ENCODE measurements at regions not wholly inside any gene's neighbourhood (a gene's known extent, or its start where the extent isn't known, plus 50 kb on each side); places are given as distances from the start of the nearest gene placed in this dataset.

DNA sequence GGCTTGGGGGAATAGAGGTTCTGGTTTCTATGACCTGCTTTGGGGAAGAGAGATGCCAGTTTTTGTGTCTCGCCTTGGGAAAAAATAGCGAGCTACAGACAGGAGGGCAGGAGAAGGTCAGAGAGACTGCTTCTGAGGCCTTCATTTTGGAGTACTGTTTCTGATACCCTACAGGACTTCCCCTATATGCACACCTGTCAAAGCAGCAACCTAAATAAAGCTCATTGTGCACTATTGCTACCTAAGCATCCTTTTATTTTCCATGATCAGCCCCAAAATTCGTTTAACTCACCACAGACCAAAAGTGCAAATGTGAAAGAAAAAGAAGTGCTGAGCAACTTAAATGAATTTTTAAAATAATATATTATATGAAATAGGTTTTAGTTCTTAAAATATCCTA is 145.6 kb upstream of the CHRM3 start:
- Histone ChIP-seq H3K4me3 (ENCODE audit: low read depth, low read length) (no peak overlapping the region), H3K27ac (ENCODE audit: low read depth, low read length) (no peak overlapping the region), H3K9me3 (ENCODE audit: control insufficient read depth, insufficient read depth, low read length) (peaks cover 18% of the 10 kb centered on the region), H3K27me3 (ENCODE audit: control insufficient read depth, insufficient read depth, low read length) (no peaks in the 10 kb centered on the region)
- TF ChIP-seq, protein P1, sequence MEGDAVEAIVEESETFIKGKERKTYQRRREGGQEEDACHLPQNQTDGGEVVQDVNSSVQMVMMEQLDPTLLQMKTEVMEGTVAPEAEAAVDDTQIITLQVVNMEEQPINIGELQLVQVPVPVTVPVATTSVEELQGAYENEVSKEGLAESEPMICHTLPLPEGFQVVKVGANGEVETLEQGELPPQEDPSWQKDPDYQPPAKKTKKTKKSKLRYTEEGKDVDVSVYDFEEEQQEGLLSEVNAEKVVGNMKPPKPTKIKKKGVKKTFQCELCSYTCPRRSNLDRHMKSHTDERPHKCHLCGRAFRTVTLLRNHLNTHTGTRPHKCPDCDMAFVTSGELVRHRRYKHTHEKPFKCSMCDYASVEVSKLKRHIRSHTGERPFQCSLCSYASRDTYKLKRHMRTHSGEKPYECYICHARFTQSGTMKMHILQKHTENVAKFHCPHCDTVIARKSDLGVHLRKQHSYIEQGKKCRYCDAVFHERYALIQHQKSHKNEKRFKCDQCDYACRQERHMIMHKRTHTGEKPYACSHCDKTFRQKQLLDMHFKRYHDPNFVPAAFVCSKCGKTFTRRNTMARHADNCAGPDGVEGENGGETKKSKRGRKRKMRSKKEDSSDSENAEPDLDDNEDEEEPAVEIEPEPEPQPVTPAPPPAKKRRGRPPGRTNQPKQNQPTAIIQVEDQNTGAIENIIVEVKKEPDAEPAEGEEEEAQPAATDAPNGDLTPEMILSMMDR (IDR thresholded peaks at IDR 0.05; ENCODE audit: low read depth, low read length): no peak
- DNase-seq (ENCODE audit: low read depth, low spot score): no peak
- CTCF ChIA-PET: no interaction called here
- POLR2A ChIA-PET: no interaction called here

DNA sequence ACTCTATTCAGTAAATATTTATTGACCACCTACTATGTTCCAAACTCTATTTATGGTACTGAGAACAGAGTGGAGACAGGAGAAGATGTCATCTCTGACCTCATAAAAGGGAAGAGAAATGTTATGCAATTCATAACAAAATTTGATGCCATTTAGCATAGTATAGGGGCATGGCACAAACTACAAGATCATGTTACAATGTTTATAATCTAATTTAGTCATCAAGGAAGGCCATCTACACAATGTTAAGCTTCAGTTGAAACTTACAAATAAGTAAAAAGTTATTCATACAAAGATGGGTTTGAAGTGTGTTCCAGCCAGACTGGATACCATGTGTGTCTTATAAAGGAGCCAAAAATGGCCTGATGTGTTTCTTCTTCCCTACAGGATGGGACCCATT is 146.8 kb upstream of the CHRM3 start:
- Histone ChIP-seq H3K27ac (ENCODE audit: low read depth, low read length) (no peak overlapping the region), H3K4me3 (ENCODE audit: low read depth, low read length) (no peak overlapping the region), H3K27me3 (ENCODE audit: control insufficient read depth, insufficient read depth, low read length) (no peaks in the 10 kb centered on the region), H3K9me3 (ENCODE audit: control insufficient read depth, insufficient read depth, low read length) (peaks cover 15% of the 10 kb centered on the region)
- TF ChIP-seq, protein P1 (IDR thresholded peaks at IDR 0.05; ENCODE audit: low read depth, low read length): no peak
- ChIA-PET CTCF (interaction anchor here (0.6 kb wide), 1 partner anchor 846 kb away, joined by 4 read pairs; no protein-coding TSS in a partner anchor), POLR2A (no interaction called here)
- DNase-seq (ENCODE audit: low read depth, low spot score): no peak

DNA sequence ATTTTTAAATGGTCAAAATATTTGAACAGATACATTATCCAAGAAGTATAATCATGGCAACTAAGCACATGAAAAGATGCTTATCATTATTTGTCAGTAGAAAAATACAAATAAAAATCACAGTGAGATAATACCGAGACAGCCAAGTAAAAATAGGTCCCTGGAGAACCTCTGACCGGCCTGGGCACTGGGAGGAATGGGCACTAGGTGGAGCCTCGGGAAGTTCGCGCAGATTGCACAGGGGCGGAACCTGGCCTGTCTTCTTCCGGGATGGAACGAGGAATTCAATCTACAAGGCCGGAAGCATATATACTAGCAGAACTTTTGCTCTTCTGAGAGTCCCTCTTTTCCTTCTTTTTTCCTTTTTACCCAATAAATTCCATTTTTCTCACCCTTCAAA is 148.5 kb upstream of the CHRM3 start:
- Histone ChIP-seq H3K4me3 (ENCODE audit: low read depth, low read length) (no peak overlapping the region), H3K9me3 (ENCODE audit: control insufficient read depth, insufficient read depth, low read length) (peaks cover 18% of the 10 kb centered on the region), H3K27me3 (ENCODE audit: control insufficient read depth, insufficient read depth, low read length) (no peaks in the 10 kb centered on the region), H3K27ac (ENCODE audit: low read depth, low read length) (no peak overlapping the region)
- TF ChIP-seq, protein P1 (IDR thresholded peaks at IDR 0.05; ENCODE audit: low read depth, low read length): no peak
- CTCF ChIA-PET: no interaction called here
- no peak for DNase-seq (ENCODE audit: low read depth, low spot score)
- POLR2A ChIA-PET: no interaction called here

DNA sequence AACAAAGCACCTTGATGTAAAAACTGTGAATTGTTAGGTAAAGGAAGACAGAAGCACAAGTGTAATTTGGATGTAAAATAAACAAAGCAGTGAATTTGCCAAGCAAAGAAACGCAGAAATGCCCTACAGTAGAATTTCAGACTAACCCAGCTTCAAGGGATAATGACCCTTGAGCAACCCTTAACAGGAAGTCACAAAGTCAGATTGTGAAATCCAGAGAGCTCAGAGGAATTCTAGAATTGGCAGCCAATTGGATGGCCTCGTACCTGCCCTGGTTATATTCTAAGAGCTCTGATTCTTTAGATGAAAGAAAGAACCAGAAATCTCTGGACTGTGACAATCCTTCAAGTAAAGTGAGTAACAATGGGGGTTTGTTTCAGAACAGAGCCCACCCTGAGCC is 152.7 kb upstream of the CHRM3 start:
- Histone ChIP-seq H3K27ac (ENCODE audit: low read depth, low read length) (no peak overlapping the region), H3K9me3 (ENCODE audit: control insufficient read depth, insufficient read depth, low read length) (peaks cover 13% of the 10 kb centered on the region), H3K27me3 (ENCODE audit: control insufficient read depth, insufficient read depth, low read length) (no peaks in the 10 kb centered on the region), H3K4me3 (ENCODE audit: low read depth, low read length) (no peak overlapping the region)
- ChIA-PET CTCF (no interaction called here), POLR2A (no interaction called here)
- TF ChIP-seq, protein P1 (IDR thresholded peaks at IDR 0.05; ENCODE audit: low read depth, low read length): no peak
- no peak for DNase-seq (ENCODE audit: low read depth, low spot score)

DNA sequence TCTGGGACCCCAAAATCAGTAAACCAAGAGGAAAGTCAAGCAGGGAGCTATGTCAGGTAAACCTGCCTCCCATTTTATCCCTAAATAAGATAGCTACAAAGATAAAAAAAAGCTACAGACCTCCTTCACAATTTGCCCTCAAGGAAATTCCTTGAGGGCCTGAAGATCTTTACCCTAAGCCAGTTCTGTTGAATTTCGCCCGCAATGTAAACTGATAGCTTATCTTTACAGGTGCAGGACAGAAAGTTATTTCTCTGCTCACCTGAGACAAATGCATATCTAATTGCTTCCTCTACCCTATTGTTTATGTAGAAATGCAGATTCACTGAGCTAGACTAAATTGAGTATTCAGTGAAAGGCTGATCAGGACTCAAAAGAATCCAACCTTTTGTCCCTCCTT is 153.4 kb upstream of the CHRM3 start:
- ChIA-PET CTCF (no interaction called here), POLR2A (no interaction called here)
- TF ChIP-seq, protein P1 (IDR thresholded peaks at IDR 0.05; ENCODE audit: low read depth, low read length): no peak
- Histone ChIP-seq H3K9me3 (ENCODE audit: control insufficient read depth, insufficient read depth, low read length) (peaks cover 10% of the 10 kb centered on the region), H3K27ac (ENCODE audit: low read depth, low read length) (no peak overlapping the region), H3K27me3 (ENCODE audit: control insufficient read depth, insufficient read depth, low read length) (no peaks in the 10 kb centered on the region), H3K4me3 (ENCODE audit: low read depth, low read length) (no peak overlapping the region)
- no peak for DNase-seq (ENCODE audit: low read depth, low spot score)
